GM12878 (cell line): ENCODE measurements at regions not wholly inside any gene's neighbourhood (a gene's known extent, or its start where the extent isn't known, plus 50 kb on each side); places are given as distances from the start of the nearest gene placed in this dataset.

Source experiments
- ATAC-seq: fragments of 200-7000 bp; cut with Tn5 transposase; 3 replicates; pipeline ENCODE4 v1.9.1; 2020; ENCODE audit warnings: mild to moderate bottlenecking, moderate library complexity
- BruUV-seq: library from RNA; stranded (reverse); fragments of 400-500 nt; replicated peaks from 2 replicates; lab custom pipeline; 2021; lab: Mats Ljungman, UMichigan
- CTCF ChIA-PET: fragments of 300-600 bp; sonication (Branson Sonifier 250); formaldehyde crosslinking; extraction: SDS; loops from one replicate; lab custom pipeline; 2021; ENCODE audit warnings: inconsistent platforms; lab: Yijun Ruan, JAX
- POLR2A ChIA-PET: fragments of 350-600 bp; formaldehyde crosslinking; extraction: SDS; loops from one replicate; lab custom pipeline; 2021; ENCODE audit warnings: inconsistent platforms; lab: Charles Lee
- RAD21 ChIA-PET: fragments of 300-600 bp; sonication (Branson Sonifier 250); formaldehyde crosslinking; loops from one replicate; lab custom pipeline; 2023; ENCODE audit warnings: antibody characterized with exemption; ENCODE audit not compliant: unreplicated experiment; lab: Charles Lee
- SMC1A ChIA-PET: fragments of 300-600 bp; sonication (Branson Sonifier 250); formaldehyde crosslinking; loops from one replicate; lab custom pipeline; 2023; ENCODE audit not compliant: unreplicated experiment, uncharacterized antibody; lab: Charles Lee
- DNase-seq: peaks from one replicate; pipeline ENCODE4 v3.0.0-alpha.2; 2011; ENCODE audit warnings: low read depth, low spot score
- FAIRE-seq: peaks from 3 replicates; lab custom pipeline; 2011; peaks lifted over from hg19 to GRCh38; lab: Jason Lieb, UNC
- H2AFZ ChIP-seq: 2 replicates; pipeline ENCODE4 v1.6.0; 2011; ENCODE audit warnings: low read depth, low read length, control low read depth; ENCODE audit not compliant: control insufficient read depth
- H3K27ac ChIP-seq: 2 replicates; pipeline ENCODE4 v1.5.1; 2011; ENCODE audit warnings: control low read depth; ENCODE audit not compliant: control insufficient read depth, insufficient read depth
- H3K27me3 ChIP-seq, 2 experiments: replicated peaks in 1 of 2; 2 replicates each; pipeline versions ENCODE4 v1.6.0 to v1.6.1; 2011; ENCODE audit warnings: low read length in 1 of 2; ENCODE audit not compliant: control insufficient read depth in 2 of 2, insufficient read depth in 2 of 2
- H3K36me3 ChIP-seq, 2 experiments: 2 replicates each; pipeline ENCODE4 v1.5.1; 2011; ENCODE audit warnings: low read length in 1 of 2; ENCODE audit not compliant: control insufficient read depth in 2 of 2, insufficient read depth in 2 of 2
- H3K4me1 ChIP-seq: 2 replicates; pipeline ENCODE4 v1.6.1; 2011; ENCODE audit warnings: mild to moderate bottlenecking, low read length, moderate library complexity, mixed read lengths; ENCODE audit not compliant: control insufficient read depth, insufficient read depth
- H3K4me2 ChIP-seq: 2 replicates; pipeline ENCODE4 v1.6.0; 2011; ENCODE audit warnings: control low read depth; ENCODE audit not compliant: control insufficient read depth, insufficient read depth
- H3K4me3 ChIP-seq: fragments of 200-600 bp; sonication (generic); 2 replicates; pipeline ENCODE4 v1.5.1; 2016
- H3K79me2 ChIP-seq: 2 replicates; pipeline ENCODE4 v1.6.0; 2011; ENCODE audit warnings: low read length; ENCODE audit not compliant: control insufficient read depth, insufficient read depth
- H3K9ac ChIP-seq: 2 replicates; pipeline ENCODE4 v1.8.0; 2011; ENCODE audit warnings: low read length, control low read depth, mixed read lengths; ENCODE audit not compliant: control insufficient read depth, insufficient read depth
- H3K9me3 ChIP-seq: replicated peaks from 3 replicates; pipeline ENCODE4 v1.5.1; 2011; ENCODE audit warnings: mild to moderate bottlenecking, low read length; ENCODE audit not compliant: control insufficient read depth, insufficient read depth
- H4K20me1 ChIP-seq: 2 replicates; pipeline ENCODE4 v1.6.0; 2011; ENCODE audit not compliant: control insufficient read depth, insufficient read depth
- ATF3 ChIP-seq: IDR thresholded peaks from 2 replicates; pipeline ENCODE4 v1.6.1; 2011; ENCODE audit warnings: low read depth, mild to moderate bottlenecking, low read length, moderate library complexity, borderline replicate concordance; ENCODE audit errors: extremely low read depth
- EED ChIP-seq: sonication (generic); IDR thresholded peaks from 2 replicates; pipeline ENCODE4 v1.6.1; 2016; ENCODE audit warnings: antibody characterized with exemption, low read depth
- ETV6 ChIP-seq, 2 experiments: fragments of 450-650 bp in 1 of 2; IDR thresholded peaks in 1 of 2; conservative IDR thresholded peaks in 1 of 2; 2 replicates each; pipeline ENCODE4 v1.6.1; 2014; ENCODE audit warnings: antibody characterized with exemption in 1 of 2, borderline replicate concordance in 1 of 2, low read depth in 1 of 2, mild to moderate bottlenecking in 1 of 2, moderate library complexity in 1 of 2
- FOXK2 ChIP-seq: fragments of 450-650 bp; IDR thresholded peaks from 2 replicates; pipeline ENCODE4 v1.6.1; 2017; ENCODE audit warnings: mild to moderate bottlenecking, moderate library complexity
- NBN ChIP-seq: fragments of 450-650 bp; IDR thresholded peaks from 2 replicates; pipeline ENCODE4 v1.6.1; 2016
- POLR2A ChIP-seq: IDR thresholded peaks from 2 replicates; pipeline ENCODE4 v1.6.1; 2011; ENCODE audit warnings: low read depth, mild to moderate bottlenecking, low read length
- RAD51 ChIP-seq: fragments of 450-650 bp; IDR thresholded peaks from 2 replicates; pipeline ENCODE4 v1.6.1; 2016; ENCODE audit warnings: moderate library complexity, mild to moderate bottlenecking, inconsistent platforms
- RFX5 ChIP-seq: IDR thresholded peaks from 2 replicates; pipeline ENCODE4 v1.6.1; 2011; ENCODE audit warnings: low read depth, low read length, improper control_type of control experiment
- RUNX3 ChIP-seq: IDR thresholded peaks from 2 replicates; pipeline ENCODE4 v1.6.1; 2012; ENCODE audit warnings: low read length, inconsistent platforms
- SMAD1 ChIP-seq: fragments of 450-650 bp; IDR thresholded peaks from 2 replicates; pipeline ENCODE4 v1.6.1; 2018; ENCODE audit warnings: mild to moderate bottlenecking, low read depth; ENCODE audit not compliant: partially characterized antibody
- SMAD5 ChIP-seq: IDR thresholded peaks from 2 replicates; pipeline ENCODE4 v1.6.1; 2016; ENCODE audit warnings: antibody characterized with exemption, low read depth
- SMC3 ChIP-seq: IDR thresholded peaks from 2 replicates; pipeline ENCODE4 v1.6.1; 2011; ENCODE audit warnings: low read length, improper control_type of control experiment, borderline replicate concordance
- SREBF2 ChIP-seq: IDR thresholded peaks from 2 replicates; pipeline ENCODE4 v1.6.1; 2012; ENCODE audit warnings: mild to moderate bottlenecking, low read length
- SRF ChIP-seq, 2 experiments: IDR thresholded peaks; 2 replicates each; pipeline ENCODE4 v1.6.1; 2011; ENCODE audit warnings: low read depth in 2 of 2, low read length in 2 of 2, mild to moderate bottlenecking in 1 of 2, moderate library complexity in 1 of 2
- WRNIP1 ChIP-seq: IDR thresholded peaks from 2 replicates; pipeline ENCODE4 v1.6.1; 2011; ENCODE audit warnings: low read depth, low read length, improper control_type of control experiment, borderline replicate concordance
- ZNF622 ChIP-seq: fragments of 450-650 bp; IDR thresholded peaks from 2 replicates; pipeline ENCODE4 v1.6.1; 2017; ENCODE audit warnings: mild to moderate bottlenecking, inconsistent platforms
- WGBS: methylation state at CpG from one replicate; pipeline ENCODE4 v1.1.6; 2016; ENCODE audit warnings: low lambda C conversion rate; ENCODE audit not compliant: insufficient replicate concordance, insufficient coverage; ENCODE audit errors: missing lambda C conversion rate; 5-methylcytosine and 5-hydroxymethylcytosine counted together
- in situ Hi-C: fragments of 300-500 bp; cut with MboI; formaldehyde crosslinking; loops from 9 replicates; pipeline ENCODE4 v1.14.3; 2018; ENCODE audit warnings: mixed read lengths
- intact Hi-C: fragments of 100-400 bp; cut with micrococcal nuclease; formaldehyde crosslinking; loops from one replicate; pipeline ENCODE4 v1.14.2; 2022; ENCODE audit not compliant: unreplicated experiment

GRCh38 chr13:73365252-73365651, 306.4 kb downstream of the KLF5 start:
- ChIA-PET CTCF (no interaction called here), SMC1A (no interaction called here), RAD21 (no interaction called here), POLR2A (no interaction called here)
- ATAC-seq, result no peak
- TF ChIP-seq RFX5, result no peak
- TF ChIP-seq WRNIP1, result no peak
- TF ChIP-seq SREBF2, result no peak
- no peak for TF ChIP-seq ETV6 (conservative IDR thresholded peaks at IDR 0.05 in 1 of 2, IDR thresholded peaks at IDR 0.05 in 1 of 2; ENCODE audit: borderline replicate concordance in 1 of 2, low read depth in 1 of 2)
- no peak for TF ChIP-seq RAD51
- no peak for TF ChIP-seq SMAD1
- TF ChIP-seq POLR2A, result no peak
- no peak for TF ChIP-seq ATF3
- TF ChIP-seq EED, result no peak
- TF ChIP-seq ZNF622, result no peak
- TF ChIP-seq SRF (IDR thresholded peaks at IDR 0.05; ENCODE audit: low read depth in 2 of 2, low read length in 2 of 2), result no peak
- TF ChIP-seq SMC3, result no peak
- TF ChIP-seq FOXK2, result no peak
- no peak for TF ChIP-seq RUNX3
- no peak for TF ChIP-seq SMAD5
- no peak for TF ChIP-seq NBN
- Histone ChIP-seq H2AFZ (no peak overlapping the region), H3K27me3 (no peaks in the 10 kb centered on the region), H3K4me3 (no peak overlapping the region), H4K20me1 (no peaks in the 10 kb centered on the region), H3K79me2 (no peaks in the 10 kb centered on the region), H3K4me1 (no peaks in the 10 kb centered on the region), H3K9ac (no peak overlapping the region), H3K4me2 (no peak overlapping the region), H3K36me3 (no peaks in the 10 kb centered on the region), H3K9me3 (no peaks in the 10 kb centered on the region), H3K27ac (no peak overlapping the region)
- intact Hi-C loops (no loop called here), in situ Hi-C loops (no loop called here)
- no peak for FAIRE-seq
- no peak for DNase-seq
- WGBS, result 6% methylated on average over 3 of the region's 3 CpGs
- BruUV-seq, result no TSS peak
